Sigmoid colon (tissue), 4 donors: ENCODE measurements at regions not wholly inside any gene's neighbourhood (a gene's known extent, or its start where the extent isn't known, plus 50 kb on each side); places are given as distances from the start of the nearest gene placed in this dataset.

Experiments used
- EP300 ChIP-seq, 4 donors: sonication (generic); formaldehyde crosslinking; IDR thresholded peaks; one replicate each; pipeline ENCODE4 v1.6.1; 2017; ENCODE audit warnings: antibody characterized with exemption in 4 of 4
- TF ChIP-seq, protein P1 (sequence below), 4 experiments: fragments of 450-650 bp in 3 of 4; fragments of 200-600 bp in 1 of 4; IDR thresholded peaks; one replicate each; pipeline ENCODE4 v1.5.1; 2016 to 2019; ENCODE audit warnings: antibody characterized with exemption in 4 of 4, mild to moderate bottlenecking in 3 of 4, moderate library complexity in 2 of 4

DNA sequence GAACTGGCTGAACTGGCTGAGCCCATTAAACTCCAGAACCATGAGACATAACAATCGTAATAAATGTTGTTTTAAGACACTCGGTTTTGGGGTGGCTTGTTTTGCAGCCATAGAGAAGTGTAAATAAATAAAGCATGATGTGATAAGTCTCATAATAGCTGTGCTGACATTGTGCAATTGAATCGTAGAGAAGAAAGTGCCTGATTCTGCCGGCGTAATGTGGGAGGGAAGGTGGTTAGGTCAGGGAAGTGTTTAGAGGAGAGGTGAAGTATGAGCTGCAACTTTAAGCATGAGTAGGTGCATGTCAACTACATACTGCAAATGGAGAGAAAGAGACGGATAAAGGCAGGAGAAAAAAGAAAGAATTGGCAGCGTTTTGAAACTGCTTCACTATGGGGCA, 217.1 kb downstream of the BLID start:
- TF ChIP-seq, protein P1, sequence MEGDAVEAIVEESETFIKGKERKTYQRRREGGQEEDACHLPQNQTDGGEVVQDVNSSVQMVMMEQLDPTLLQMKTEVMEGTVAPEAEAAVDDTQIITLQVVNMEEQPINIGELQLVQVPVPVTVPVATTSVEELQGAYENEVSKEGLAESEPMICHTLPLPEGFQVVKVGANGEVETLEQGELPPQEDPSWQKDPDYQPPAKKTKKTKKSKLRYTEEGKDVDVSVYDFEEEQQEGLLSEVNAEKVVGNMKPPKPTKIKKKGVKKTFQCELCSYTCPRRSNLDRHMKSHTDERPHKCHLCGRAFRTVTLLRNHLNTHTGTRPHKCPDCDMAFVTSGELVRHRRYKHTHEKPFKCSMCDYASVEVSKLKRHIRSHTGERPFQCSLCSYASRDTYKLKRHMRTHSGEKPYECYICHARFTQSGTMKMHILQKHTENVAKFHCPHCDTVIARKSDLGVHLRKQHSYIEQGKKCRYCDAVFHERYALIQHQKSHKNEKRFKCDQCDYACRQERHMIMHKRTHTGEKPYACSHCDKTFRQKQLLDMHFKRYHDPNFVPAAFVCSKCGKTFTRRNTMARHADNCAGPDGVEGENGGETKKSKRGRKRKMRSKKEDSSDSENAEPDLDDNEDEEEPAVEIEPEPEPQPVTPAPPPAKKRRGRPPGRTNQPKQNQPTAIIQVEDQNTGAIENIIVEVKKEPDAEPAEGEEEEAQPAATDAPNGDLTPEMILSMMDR (IDR thresholded peaks at IDR 0.05): no peak
- TF ChIP-seq EP300 (IDR thresholded peaks at IDR 0.05): no peak
